ENCODE measurements at regions not wholly inside any gene's neighbourhood (a gene's known extent, or its start where the extent isn't known, plus 50 kb on each side); places are given as distances from the start of the nearest gene placed in this dataset.

- no TSS peak for BruUV-seq (replicated peaks)
- Histone ChIP-seq H3K4me3 (ENCODE audit: low read depth, low read length, poor library complexity, severe bottlenecking) (no peak overlapping the region), H3K36me3 (ENCODE audit: insufficient read depth, low read length) (no peaks in the 10 kb centered on the region), H2AFZ (ENCODE audit: low read length) (no peak overlapping the region), H3K4me2 (ENCODE audit: low read length) (no peak overlapping the region), H3K79me2 (ENCODE audit: insufficient read depth, low read depth, low read length) (no peaks in the 10 kb centered on the region), H3K27ac (ENCODE audit: low read depth, low read length, poor library complexity, severe bottlenecking) (no peak overlapping the region), H3K9me3 (ENCODE audit: low read length) (no peaks in the 10 kb centered on the region), H4K20me1 (ENCODE audit: insufficient read depth, low read length) (no peaks in the 10 kb centered on the region), H3K9me2 (ENCODE audit: insufficient read depth, low read length) (no peaks in the 10 kb centered on the region), H3K4me1 (ENCODE audit: insufficient read depth, low read length, poor library complexity, severe bottlenecking) (no peaks in the 10 kb centered on the region)
- no peak for DNase-seq (ENCODE audit: low spot score)
- TF ChIP-seq EZH2phosphoT487 (IDR thresholded peaks at IDR 0.05; ENCODE audit: borderline replicate concordance, low read depth, low read length) (no peak), CTCF (conservative IDR thresholded peaks at IDR 0.05; ENCODE audit: low read length) (no peak)
- ChIA-PET POLR2A (interaction anchor here (1.5 kb wide), 1 partner anchor 21 kb away, joined by 3 read pairs; no protein-coding TSS in a partner anchor), CTCF (ENCODE audit: unreplicated experiment) (no interaction called here)
- intact Hi-C loops (cut with micrococcal nuclease; ENCODE audit: unreplicated experiment) = no loop called here
Observed at GRCh38 chr9:99466104-99466503, 244.0 kb downstream of the SEC61B start.

- ChIA-PET POLR2A (interaction anchor here (1.5 kb wide), 1 partner anchor 20 kb away, joined by 3 read pairs; no protein-coding TSS in a partner anchor), CTCF (ENCODE audit: unreplicated experiment) (no interaction called here)
- Histone ChIP-seq H3K9me3 (ENCODE audit: low read length) (no peaks in the 10 kb centered on the region), H3K36me3 (ENCODE audit: insufficient read depth, low read length) (no peaks in the 10 kb centered on the region), H3K27ac (ENCODE audit: low read depth, low read length, poor library complexity, severe bottlenecking) (no peak overlapping the region), H3K4me3 (ENCODE audit: low read depth, low read length, poor library complexity, severe bottlenecking) (no peak overlapping the region), H4K20me1 (ENCODE audit: insufficient read depth, low read length) (no peaks in the 10 kb centered on the region), H2AFZ (ENCODE audit: low read length) (no peak overlapping the region), H3K9me2 (ENCODE audit: insufficient read depth, low read length) (no peaks in the 10 kb centered on the region), H3K4me2 (ENCODE audit: low read length) (no peak overlapping the region), H3K4me1 (ENCODE audit: insufficient read depth, low read length, poor library complexity, severe bottlenecking) (no peaks in the 10 kb centered on the region), H3K79me2 (ENCODE audit: insufficient read depth, low read depth, low read length) (no peaks in the 10 kb centered on the region)
- no peak for DNase-seq (ENCODE audit: low spot score)
- intact Hi-C loops (cut with micrococcal nuclease; ENCODE audit: unreplicated experiment) = no loop called here
- no peak for TF ChIP-seq EZH2phosphoT487 (IDR thresholded peaks at IDR 0.05; ENCODE audit: borderline replicate concordance, low read depth, low read length)
- TF ChIP-seq CTCF (conservative IDR thresholded peaks at IDR 0.05; ENCODE audit: low read length) = no peak
- no TSS peak for BruUV-seq (replicated peaks)
Observed at GRCh38 chr9:99466781-99467180, 244.7 kb downstream of the SEC61B start.

GRCh38 chr9:99471033-99471432 is 249.0 kb downstream of the SEC61B start:
- BruUV-seq (replicated peaks) = no TSS peak
- CTCF ChIA-PET (ENCODE audit: unreplicated experiment) = no interaction called here
- POLR2A ChIA-PET = no interaction called here
- no peak overlapping the region for H3K27ac ChIP-seq (ENCODE audit: low read depth, low read length, poor library complexity, severe bottlenecking)
- H3K4me3 ChIP-seq (ENCODE audit: low read depth, low read length, poor library complexity, severe bottlenecking) = no peak overlapping the region
- no peak for DNase-seq (ENCODE audit: low spot score)
- H3K36me3 ChIP-seq (ENCODE audit: insufficient read depth, low read length) = no peaks in the 10 kb centered on the region
- TF ChIP-seq CTCF (conservative IDR thresholded peaks at IDR 0.05; ENCODE audit: low read length) (no peak), EZH2phosphoT487 (IDR thresholded peaks at IDR 0.05; ENCODE audit: borderline replicate concordance, low read depth, low read length) (no peak)
- H3K4me2 ChIP-seq (ENCODE audit: low read length) = no peak overlapping the region
- no peaks in the 10 kb centered on the region for H4K20me1 ChIP-seq (ENCODE audit: insufficient read depth, low read length)
- intact Hi-C loops (cut with micrococcal nuclease; ENCODE audit: unreplicated experiment) = no loop called here
- no peaks in the 10 kb centered on the region for H3K9me3 ChIP-seq (ENCODE audit: low read length)
- H2AFZ ChIP-seq (ENCODE audit: low read length) = no peak overlapping the region
- no peaks in the 10 kb centered on the region for H3K4me1 ChIP-seq (ENCODE audit: insufficient read depth, low read length, poor library complexity, severe bottlenecking)
- no peaks in the 10 kb centered on the region for H3K79me2 ChIP-seq (ENCODE audit: insufficient read depth, low read depth, low read length)
- no peaks in the 10 kb centered on the region for H3K9me2 ChIP-seq (ENCODE audit: insufficient read depth, low read length)
